Neural cell (in vitro differentiated cells): ENCODE measurements at regions not wholly inside any gene's neighbourhood (a gene's known extent, or its start where the extent isn't known, plus 50 kb on each side); places are given as distances from the start of the nearest gene placed in this dataset.

ENCODE experiments used
- MXI1 ChIP-seq: fragments of 450-650 bp; conservative IDR thresholded peaks from 2 replicates; pipeline ENCODE4 v1.6.1; 2014; ENCODE audit warnings: antibody characterized with exemption, mild to moderate bottlenecking; ENCODE audit not compliant: poor library complexity, severe bottlenecking
- TF ChIP-seq, protein P1 (sequence below): fragments of 450-650 bp; IDR thresholded peaks from 2 replicates; pipeline ENCODE4 v1.5.1; 2014; ENCODE audit warnings: antibody characterized with exemption, mild to moderate bottlenecking, moderate library complexity; ENCODE audit not compliant: poor library complexity, severe bottlenecking

DNA sequence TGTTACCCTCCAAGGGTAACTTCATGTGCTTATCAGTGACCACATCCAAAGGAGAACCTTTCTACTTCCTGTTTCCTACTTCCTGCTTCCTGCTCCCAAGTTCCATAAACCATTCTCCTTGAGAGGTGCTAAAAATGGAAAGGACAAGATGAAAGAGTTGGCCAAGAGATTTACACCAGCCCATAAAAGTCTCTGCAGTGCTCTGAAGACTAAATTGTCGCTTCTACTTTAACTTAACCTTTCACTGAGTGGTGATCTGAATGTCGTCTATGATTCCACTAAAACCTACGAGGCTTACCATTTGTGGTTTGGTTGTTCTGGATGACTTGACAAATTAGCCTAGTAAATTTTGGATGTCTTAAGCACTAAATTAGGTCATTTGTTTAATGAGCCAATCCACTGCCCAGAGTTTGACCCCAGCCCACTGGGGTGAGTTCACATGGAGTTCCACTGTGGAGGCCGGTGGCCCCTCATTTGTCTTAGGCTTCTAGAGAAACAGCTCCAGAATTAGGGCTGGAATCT, 333.1 kb downstream of the FOXL1 start:
- TF ChIP-seq, protein P1, sequence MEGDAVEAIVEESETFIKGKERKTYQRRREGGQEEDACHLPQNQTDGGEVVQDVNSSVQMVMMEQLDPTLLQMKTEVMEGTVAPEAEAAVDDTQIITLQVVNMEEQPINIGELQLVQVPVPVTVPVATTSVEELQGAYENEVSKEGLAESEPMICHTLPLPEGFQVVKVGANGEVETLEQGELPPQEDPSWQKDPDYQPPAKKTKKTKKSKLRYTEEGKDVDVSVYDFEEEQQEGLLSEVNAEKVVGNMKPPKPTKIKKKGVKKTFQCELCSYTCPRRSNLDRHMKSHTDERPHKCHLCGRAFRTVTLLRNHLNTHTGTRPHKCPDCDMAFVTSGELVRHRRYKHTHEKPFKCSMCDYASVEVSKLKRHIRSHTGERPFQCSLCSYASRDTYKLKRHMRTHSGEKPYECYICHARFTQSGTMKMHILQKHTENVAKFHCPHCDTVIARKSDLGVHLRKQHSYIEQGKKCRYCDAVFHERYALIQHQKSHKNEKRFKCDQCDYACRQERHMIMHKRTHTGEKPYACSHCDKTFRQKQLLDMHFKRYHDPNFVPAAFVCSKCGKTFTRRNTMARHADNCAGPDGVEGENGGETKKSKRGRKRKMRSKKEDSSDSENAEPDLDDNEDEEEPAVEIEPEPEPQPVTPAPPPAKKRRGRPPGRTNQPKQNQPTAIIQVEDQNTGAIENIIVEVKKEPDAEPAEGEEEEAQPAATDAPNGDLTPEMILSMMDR = no peak
- TF ChIP-seq MXI1 = no peak
